ENCODE measurements at regions not wholly inside any gene's neighbourhood (a gene's known extent, or its start where the extent isn't known, plus 50 kb on each side); places are given as distances from the start of the nearest gene placed in this dataset.

- TF ChIP-seq CTCF (IDR thresholded peaks at IDR 0.05; ENCODE audit: insufficient read depth, low read length) (no peak), POLR2AphosphoS5 (IDR thresholded peaks at IDR 0.05; ENCODE audit: low read depth) (no peak), REST (IDR thresholded peaks at IDR 0.05; ENCODE audit: insufficient replicate concordance, low read depth) (no peak)
These were observed 192.0 kb downstream of the ALDH8A1 start for GRCh38 chr6:134757911-134758361.

Measured in HL-60 (cell line).